IMR-90 (cell line): ENCODE measurements at regions not wholly inside any gene's neighbourhood (a gene's known extent, or its start where the extent isn't known, plus 50 kb on each side); places are given as distances from the start of the nearest gene placed in this dataset.

ENCODE experiments used
- ATAC-seq: fragments of 200-7000 bp; cut with Tn5 transposase; 2 replicates; pipeline ENCODE4 v1.9.1; 2020; ENCODE audit warnings: low read depth, mild to moderate bottlenecking, moderate library complexity
- BruUV-seq: library from RNA; stranded (reverse); fragments of 400-500 nt; replicated peaks from 2 replicates; lab custom pipeline; 2021; lab: Mats Ljungman, UMichigan
- CTCF ChIA-PET: fragments of 300-600 bp; formaldehyde crosslinking; extraction: SDS; loops from one replicate; lab custom pipeline; 2021; ENCODE audit warnings: antibody characterized with exemption; lab: Yijun Ruan, JAX
- POLR2A ChIA-PET: fragments of 300-600 bp; sonication (Branson Sonifier 250); formaldehyde crosslinking; loops from one replicate; lab custom pipeline; 2022; ENCODE audit warnings: antibody characterized with exemption; ENCODE audit not compliant: unreplicated experiment; lab: Charles Lee
- DNase-seq: peaks from one replicate; pipeline ENCODE4 v3.0.0; 2013
- H2AFZ ChIP-seq: replicated peaks from 2 replicates; pipeline ENCODE3; 2013; ENCODE audit warnings: low read length, mild to moderate bottlenecking; ENCODE audit not compliant: poor library complexity
- H2AK5ac ChIP-seq: 2 replicates; pipeline ENCODE4 v1.6.1; 2013; ENCODE audit warnings: low read depth, low read length, inconsistent platforms
- H2AK9ac ChIP-seq: replicated peaks from 2 replicates; pipeline ENCODE3; 2013; ENCODE audit warnings: mild to moderate bottlenecking, low read depth, low read length, moderate library complexity; ENCODE audit not compliant: poor library complexity
- H2BK120ac ChIP-seq: 2 replicates; pipeline ENCODE4 v1.6.1; 2013; ENCODE audit warnings: low read depth, low read length, inconsistent platforms
- H2BK15ac ChIP-seq: 3 replicates; pipeline ENCODE4 v1.6.1; 2013; ENCODE audit warnings: low read depth, low read length, inconsistent platforms
- H2BK20ac ChIP-seq: 2 replicates; pipeline ENCODE4 v1.6.1; 2013; ENCODE audit warnings: low read depth, mild to moderate bottlenecking, inconsistent platforms, low read length, moderate library complexity
- H2BK5ac ChIP-seq: 2 replicates; pipeline ENCODE4 v1.6.1; 2013; ENCODE audit warnings: mild to moderate bottlenecking, low read depth, low read length, inconsistent platforms; ENCODE audit not compliant: poor library complexity, severe bottlenecking
- H3K14ac ChIP-seq: replicated peaks from 2 replicates; pipeline ENCODE4 v1.6.1; 2013; ENCODE audit warnings: low read depth, low read length, inconsistent platforms
- H3K18ac ChIP-seq: 2 replicates; pipeline ENCODE4 v1.6.1; 2013; ENCODE audit warnings: low read depth, low read length, control low read depth
- H3K23ac ChIP-seq: 2 replicates; pipeline ENCODE4 v1.6.1; 2013; ENCODE audit warnings: low read depth, low read length, inconsistent platforms
- H3K27ac ChIP-seq: 2 replicates; pipeline ENCODE4 v1.5.1; 2013; ENCODE audit warnings: mild to moderate bottlenecking, control low read depth, low read length; ENCODE audit not compliant: insufficient read depth
- H3K27me3 ChIP-seq: 2 replicates; pipeline ENCODE4 v1.6.1; 2013; ENCODE audit warnings: low read length; ENCODE audit not compliant: control insufficient read depth, insufficient read depth
- H3K36me3 ChIP-seq: 2 replicates; pipeline ENCODE4 v1.6.1; 2013; ENCODE audit warnings: low read length, mixed read lengths; ENCODE audit not compliant: control insufficient read depth, insufficient read depth
- H3K4ac ChIP-seq: 2 replicates; pipeline ENCODE4 v1.6.1; 2013; ENCODE audit warnings: low read depth, low read length, inconsistent platforms
- H3K4me1 ChIP-seq: 2 replicates; pipeline ENCODE4 v1.6.1; 2013; ENCODE audit warnings: low read length, mixed read lengths; ENCODE audit not compliant: control insufficient read depth, insufficient read depth
- H3K4me2 ChIP-seq: 2 replicates; pipeline ENCODE4 v1.6.1; 2013; ENCODE audit warnings: low read depth, mild to moderate bottlenecking, control low read depth, low read length, moderate library complexity
- H3K4me3 ChIP-seq: 2 replicates; pipeline ENCODE4 v1.5.1; 2013; ENCODE audit warnings: low read depth, mild to moderate bottlenecking, control low read depth, low read length, moderate library complexity; ENCODE audit not compliant: insufficient read depth
- H3K56ac ChIP-seq: 2 replicates; pipeline ENCODE4 v1.6.1; 2013; ENCODE audit warnings: low read length, inconsistent platforms; ENCODE audit not compliant: insufficient read depth; ENCODE audit errors: extremely low read depth
- H3K79me1 ChIP-seq, 2 experiments: 2 replicates each; pipeline ENCODE4 v1.6.1; 2013; ENCODE audit warnings: low read length in 2 of 2, inconsistent platforms in 1 of 2, low read depth in 1 of 2
- H3K9ac ChIP-seq: 2 replicates; pipeline ENCODE4 v1.6.1; 2013; ENCODE audit warnings: low read depth, low read length, control low read depth
- H3K9me1 ChIP-seq: 2 replicates; pipeline ENCODE4 v1.6.1; 2013; ENCODE audit warnings: low read length, inconsistent platforms; ENCODE audit not compliant: insufficient read depth
- H3K9me3 ChIP-seq: 2 replicates; pipeline ENCODE4 v1.6.1; 2013; ENCODE audit warnings: low read length; ENCODE audit not compliant: control insufficient read depth, insufficient read depth
- H4K20me1 ChIP-seq: 2 replicates; pipeline ENCODE4 v1.6.1; 2013; ENCODE audit warnings: low read length, inconsistent platforms; ENCODE audit not compliant: insufficient read depth
- H4K5ac ChIP-seq: 2 replicates; pipeline ENCODE4 v1.6.1; 2013; ENCODE audit warnings: mild to moderate bottlenecking, low read depth, low read length, control low read depth
- H4K8ac ChIP-seq, 2 experiments: 2 replicates each; pipeline ENCODE4 v1.6.1; 2013; ENCODE audit warnings: low read depth in 2 of 2, low read length in 2 of 2, control low read depth in 1 of 2, inconsistent platforms in 1 of 2
- H4K91ac ChIP-seq: 2 replicates; pipeline ENCODE4 v1.6.1; 2013; ENCODE audit warnings: low read depth, low read length, inconsistent platforms; ENCODE audit not compliant: insufficient read depth
- BHLHE40 ChIP-seq: fragments of 150-350 bp; IDR thresholded peaks from 2 replicates; pipeline ENCODE4 v1.6.1; 2016; ENCODE audit warnings: mild to moderate bottlenecking, low read depth, low read length
- CEBPB ChIP-seq: IDR thresholded peaks from 2 replicates; pipeline ENCODE4 v1.6.1; 2012; ENCODE audit warnings: low read depth, low read length, improper control_type of control experiment
- CHD1 ChIP-seq: IDR thresholded peaks from 2 replicates; pipeline ENCODE4 v1.6.1; 2012; ENCODE audit warnings: low read depth, low read length, improper control_type of control experiment
- CTCF ChIP-seq: conservative IDR thresholded peaks from 2 replicates; pipeline ENCODE4 v1.5.1; 2012; ENCODE audit warnings: mild to moderate bottlenecking, low read depth, low read length, improper control_type of control experiment
- ELK1 ChIP-seq: fragments of 150-350 bp; IDR thresholded peaks from 2 replicates; pipeline ENCODE4 v1.6.1; 2016; ENCODE audit warnings: low read depth, mild to moderate bottlenecking, low read length, moderate library complexity, borderline replicate concordance
- FOS ChIP-seq: fragments of 150-350 bp; IDR thresholded peaks from 2 replicates; pipeline ENCODE4 v1.6.1; 2016; ENCODE audit warnings: low read depth, low read length
- MAFK ChIP-seq: IDR thresholded peaks from 2 replicates; pipeline ENCODE4 v1.6.1; 2012; ENCODE audit warnings: low read depth, low read length, improper control_type of control experiment
- MAZ ChIP-seq: IDR thresholded peaks from 2 replicates; pipeline ENCODE4 v1.6.1; 2012; ENCODE audit warnings: low read depth, mild to moderate bottlenecking, low read length, improper control_type of control experiment, moderate library complexity, borderline replicate concordance
- MXI1 ChIP-seq: IDR thresholded peaks from 2 replicates; pipeline ENCODE4 v1.6.1; 2012; ENCODE audit warnings: low read depth, mild to moderate bottlenecking, low read length, moderate library complexity, borderline replicate concordance
- NFE2L2 ChIP-seq: fragments of 150-350 bp; IDR thresholded peaks from 2 replicates; pipeline ENCODE4 v1.6.1; 2016; ENCODE audit warnings: low read depth, mild to moderate bottlenecking, low read length
- POLR2A ChIP-seq: IDR thresholded peaks from 2 replicates; pipeline ENCODE4 v1.6.1; 2012; ENCODE audit warnings: mild to moderate bottlenecking, low read depth, low read length
- RAD21 ChIP-seq: IDR thresholded peaks from 2 replicates; pipeline ENCODE4 v1.6.1; 2012; ENCODE audit warnings: low read length, improper control_type of control experiment
- RCOR1 ChIP-seq: IDR thresholded peaks from 2 replicates; pipeline ENCODE4 v1.6.1; 2012; ENCODE audit warnings: mild to moderate bottlenecking, low read length, improper control_type of control experiment; ENCODE audit not compliant: insufficient replicate concordance
- RFX5 ChIP-seq: IDR thresholded peaks from 2 replicates; pipeline ENCODE4 v1.8.0; 2012; ENCODE audit warnings: low read depth, mild to moderate bottlenecking, low read length, moderate library complexity
- SMC3 ChIP-seq: fragments of 150-350 bp; IDR thresholded peaks from 2 replicates; pipeline ENCODE4 v1.6.1; 2016; ENCODE audit warnings: low read depth, mild to moderate bottlenecking, antibody characterized with exemption, low read length, moderate library complexity
- WGBS, 2 experiments: methylation state at CpG; one replicate each; pipeline versions ENCODE4 v1.1.5 to v1.1.7; 2013; ENCODE audit warnings: missing lambda C conversion rate in 2 of 2; ENCODE audit not compliant: insufficient read length in 1 of 2; ENCODE audit errors: extremely low coverage in 2 of 2; 5-methylcytosine and 5-hydroxymethylcytosine counted together
- dilution Hi-C: fragments of 300-500 bp; cut with HindIII; formaldehyde crosslinking; loops from one replicate; pipeline ENCODE4 v1.14.3; 2018; ENCODE audit warnings: low sequenced_read_pairs; ENCODE audit not compliant: unreplicated experiment
- in situ Hi-C: fragments of 300-500 bp; cut with MboI; formaldehyde crosslinking; loops from 3 replicates; pipeline ENCODE4 v1.14.3; 2019; ENCODE audit warnings: low sequenced_read_pairs, inconsistent platforms, mixed read lengths
- intact Hi-C: fragments of 100-400 bp; cut with micrococcal nuclease; formaldehyde crosslinking; loops from 2 replicates; pipeline ENCODE4 v1.10.0; 2022
- TF ChIP-seq, protein P1 (sequence below): fragments of 150-350 bp; IDR thresholded peaks from 2 replicates; pipeline ENCODE4 v1.6.1; 2017; ENCODE audit warnings: mild to moderate bottlenecking, antibody characterized with exemption, low read length, low read depth

DNA sequence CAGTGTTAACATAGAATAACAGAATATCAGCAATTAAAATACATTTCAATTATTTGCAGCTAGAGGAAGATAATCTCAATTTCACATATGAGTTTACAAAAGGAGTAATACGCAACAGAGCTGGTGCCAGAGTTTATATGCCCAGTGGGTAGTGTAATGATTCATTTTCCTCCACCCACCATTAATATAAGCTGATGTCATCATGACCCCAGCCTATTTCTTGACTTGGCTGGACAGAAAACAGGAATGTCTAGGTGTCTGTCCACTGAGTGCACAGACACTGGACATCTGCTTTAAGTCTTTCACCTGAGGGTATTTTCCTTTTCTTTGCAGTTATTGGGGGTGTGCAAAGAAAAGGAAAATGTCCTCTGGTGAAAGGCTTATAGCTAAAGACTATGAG, 335.5 kb downstream of the TBC1D4 start:
- H3K56ac ChIP-seq: no peak overlapping the region
- H3K14ac ChIP-seq: no peak overlapping the region
- BruUV-seq: no TSS peak
- ATAC-seq: no peak
- no peak overlapping the region for H3K9ac ChIP-seq
- H2AK9ac ChIP-seq: no peak overlapping the region
- no peak for DNase-seq
- H3K4me2 ChIP-seq: no peak overlapping the region
- dilution Hi-C loops: no loop called here
- H4K20me1 ChIP-seq: no peaks in the 10 kb centered on the region
- no peak for TF ChIP-seq RFX5
- TF ChIP-seq POLR2A: no peak
- no peak for TF ChIP-seq MXI1
- no peak for TF ChIP-seq BHLHE40
- no peak for TF ChIP-seq CHD1
- TF ChIP-seq NFE2L2: no peak
- no peak for TF ChIP-seq MAFK
- TF ChIP-seq SMC3: no peak
- TF ChIP-seq MAZ: no peak
- no peak for TF ChIP-seq RAD21
- no peak for TF ChIP-seq ELK1
- TF ChIP-seq RCOR1: no peak
- TF ChIP-seq FOS: no peak
- TF ChIP-seq, protein P1, sequence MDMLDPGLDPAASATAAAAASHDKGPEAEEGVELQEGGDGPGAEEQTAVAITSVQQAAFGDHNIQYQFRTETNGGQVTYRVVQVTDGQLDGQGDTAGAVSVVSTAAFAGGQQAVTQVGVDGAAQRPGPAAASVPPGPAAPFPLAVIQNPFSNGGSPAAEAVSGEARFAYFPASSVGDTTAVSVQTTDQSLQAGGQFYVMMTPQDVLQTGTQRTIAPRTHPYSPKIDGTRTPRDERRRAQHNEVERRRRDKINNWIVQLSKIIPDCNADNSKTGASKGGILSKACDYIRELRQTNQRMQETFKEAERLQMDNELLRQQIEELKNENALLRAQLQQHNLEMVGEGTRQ: no peak
- no peak for TF ChIP-seq CTCF
- no peak for TF ChIP-seq CEBPB
- intact Hi-C loops: no loop called here
- H4K91ac ChIP-seq: no peak overlapping the region
- H2AK5ac ChIP-seq: no peak overlapping the region
- H3K9me1 ChIP-seq: no peaks in the 10 kb centered on the region
- H3K4me3 ChIP-seq: no peak overlapping the region
- no peak overlapping the region for H4K5ac ChIP-seq
- WGBS, 2 experiments: no CpG with 5 or more reads among the region's 1 CpG
- H2BK15ac ChIP-seq: no peak overlapping the region
- no peaks in the 10 kb centered on the region for H3K9me3 ChIP-seq
- no peaks in the 10 kb centered on the region; the same call in 1 of the 2 replicates for H3K27me3 ChIP-seq
- no peak overlapping the region for H3K18ac ChIP-seq
- H3K36me3 ChIP-seq: no peaks in the 10 kb centered on the region
- H2BK120ac ChIP-seq: no peak overlapping the region
- no peak overlapping the region for H3K23ac ChIP-seq
- H3K4me1 ChIP-seq: peaks cover 2% of the 10 kb centered on the region; the same call in 1 of the 2 replicates
- no peak overlapping the region for H3K4ac ChIP-seq
- H3K79me1 ChIP-seq: no peaks in the 10 kb centered on the region
- H2BK20ac ChIP-seq: no peak overlapping the region
- H2AFZ ChIP-seq: no peak overlapping the region
- H2BK5ac ChIP-seq: no peak overlapping the region
- no peak overlapping the region for H4K8ac ChIP-seq
- POLR2A ChIA-PET: no interaction called here
- CTCF ChIA-PET: no interaction called here
- in situ Hi-C loops: no loop called here
- H3K27ac ChIP-seq: no peak overlapping the region
